ENCODE measurements at regions not wholly inside any gene's neighbourhood (a gene's known extent, or its start where the extent isn't known, plus 50 kb on each side); places are given as distances from the start of the nearest gene placed in this dataset.

DNA sequence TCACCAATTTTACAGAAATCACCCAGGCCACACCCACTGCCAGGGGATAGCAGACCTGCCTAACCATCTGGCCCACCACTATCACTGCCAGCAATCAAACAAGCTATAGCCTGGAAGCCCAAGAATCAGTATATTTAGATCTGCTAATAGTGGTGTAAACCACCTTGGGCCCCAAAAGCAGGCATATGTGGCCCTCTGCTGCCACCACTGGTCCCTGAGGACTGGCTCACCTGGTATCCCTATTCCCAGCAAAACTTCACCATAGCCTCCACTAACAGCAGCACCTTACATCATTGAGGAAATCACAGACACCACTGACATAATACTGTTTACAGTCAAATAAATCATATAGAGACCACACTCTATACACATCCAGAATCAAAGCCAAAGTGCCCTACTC lies 880.4 kb upstream of the MAN1A1 start:
- DNase-seq (ENCODE audit: low spot score), result no peak

DNA sequence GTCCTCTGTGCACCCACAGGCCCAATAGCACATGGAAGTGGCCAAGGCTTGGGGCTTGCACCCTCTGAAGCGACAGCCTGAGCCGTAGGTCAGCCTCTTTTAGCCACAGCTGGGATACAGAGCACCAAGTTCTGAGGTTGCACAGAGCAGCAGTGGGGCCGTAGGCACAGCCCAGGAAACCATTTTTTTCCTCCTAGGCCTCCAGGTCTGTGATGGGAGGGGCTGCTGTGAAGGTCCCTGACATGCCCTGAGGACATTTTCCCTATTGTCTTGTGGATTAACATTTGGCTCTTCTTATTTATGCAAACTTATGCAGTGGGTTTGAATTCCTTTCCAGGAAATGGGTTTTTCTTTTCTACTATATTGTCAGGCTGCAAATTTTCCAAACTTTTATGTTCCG lies 878.7 kb upstream of the MAN1A1 start:
- DNase-seq (ENCODE audit: low spot score), result no peak

- no peak for DNase-seq (ENCODE audit: low spot score)
These were observed 869.8 kb upstream of the MAN1A1 start for GRCh38 chr6:120219339-120219738.

GRCh38 chr6:120214088-120214499 lies 864.5 kb upstream of the MAN1A1 start:
- DNase-seq (ENCODE audit: low spot score), result no peak

DNA sequence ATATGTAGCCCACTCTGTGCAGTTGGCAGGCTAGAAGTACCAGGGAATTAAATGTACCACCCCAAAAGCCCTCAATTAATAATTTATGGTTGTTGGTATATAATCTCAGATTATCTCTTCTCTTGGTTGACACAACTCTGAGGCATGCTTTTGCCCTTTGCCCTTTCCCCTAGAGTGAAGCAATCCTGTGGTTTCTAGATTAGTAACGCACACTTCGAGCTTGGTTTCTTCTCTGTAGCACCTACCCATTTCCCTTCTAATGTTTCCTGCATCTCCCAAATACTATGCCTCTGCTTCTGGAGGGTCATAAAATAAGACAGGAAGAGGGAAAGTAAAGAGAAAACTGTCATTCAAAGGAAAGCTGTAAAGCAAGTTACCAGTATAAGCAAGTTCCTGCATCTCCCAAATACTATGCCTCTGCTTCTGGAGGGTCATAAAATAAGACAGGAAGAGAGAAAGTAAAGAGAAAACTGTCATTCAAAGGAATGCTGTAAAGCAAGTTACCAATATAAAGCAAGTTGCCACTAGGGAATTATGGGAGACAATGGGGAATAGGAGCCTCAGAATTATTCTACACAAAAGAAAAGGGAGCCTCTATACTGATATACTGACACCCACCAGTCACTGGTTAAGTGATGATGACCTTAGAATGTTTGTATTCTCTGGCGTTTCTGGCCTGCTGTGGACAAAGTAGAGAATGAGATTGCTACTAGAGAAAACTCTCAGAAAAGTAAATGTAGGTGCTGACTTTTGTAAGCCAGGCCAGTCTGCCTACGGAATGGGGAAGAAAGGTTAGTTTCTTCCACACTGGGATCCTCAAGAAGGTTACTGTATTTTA lies 862.6 kb upstream of the MAN1A1 start:
- DNase-seq (ENCODE audit: low spot score), result no peak

GRCh38 chr6:120202878-120203277 lies 853.3 kb upstream of the MAN1A1 start:
- DNase-seq (ENCODE audit: low spot score), result no peak

GRCh38 chr6:120200853-120201252 lies 851.3 kb upstream of the MAN1A1 start:
- DNase-seq (ENCODE audit: low spot score), result no peak

GRCh38 chr6:120198033-120198432 lies 848.5 kb upstream of the MAN1A1 start:
- no peak for DNase-seq (ENCODE audit: low spot score)

GRCh38 chr6:120186080-120186479 lies 836.5 kb upstream of the MAN1A1 start:
- DNase-seq (ENCODE audit: low spot score), result no peak

DNA sequence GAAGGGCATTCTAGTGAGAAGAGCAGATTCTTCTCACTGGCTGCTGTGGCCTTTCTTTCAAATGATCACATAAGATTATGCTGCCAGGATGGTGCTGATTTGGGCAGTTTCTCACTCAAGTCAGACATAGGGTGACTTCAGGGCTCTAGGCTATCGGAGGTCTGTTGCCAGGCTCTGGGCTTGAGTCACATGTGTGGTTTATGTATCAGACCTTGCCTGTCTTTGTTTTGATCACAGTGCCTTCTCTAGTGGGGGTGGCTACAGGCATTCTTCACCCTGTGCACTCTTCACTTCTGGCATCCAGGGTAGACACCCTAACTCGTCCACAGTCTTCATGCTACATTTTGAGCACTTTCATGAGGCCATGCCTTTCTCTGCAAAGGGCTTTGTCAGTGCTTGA lies 823.7 kb upstream of the MAN1A1 start:
- DNase-seq (ENCODE audit: low spot score), result no peak

DNA sequence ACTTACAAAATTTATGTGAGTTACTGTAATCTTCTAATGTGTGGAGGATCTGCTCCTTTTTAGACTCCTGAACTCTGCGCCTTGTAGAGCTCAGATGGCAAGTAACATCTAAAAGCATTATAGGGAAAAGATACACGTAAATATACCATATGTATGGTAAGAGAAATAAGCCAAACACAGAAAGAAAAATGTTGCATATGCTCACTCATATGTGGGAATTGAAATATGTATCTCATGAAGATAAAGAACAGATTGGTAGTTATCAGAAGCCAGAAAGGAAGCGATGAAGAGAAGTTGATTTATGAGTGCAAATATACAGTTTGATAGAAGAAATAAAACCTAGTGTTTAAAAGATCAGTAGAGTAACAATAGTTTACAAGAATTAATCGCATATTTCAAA lies 815.0 kb upstream of the MAN1A1 start:
- no peak for DNase-seq (ENCODE audit: low spot score)

DNA sequence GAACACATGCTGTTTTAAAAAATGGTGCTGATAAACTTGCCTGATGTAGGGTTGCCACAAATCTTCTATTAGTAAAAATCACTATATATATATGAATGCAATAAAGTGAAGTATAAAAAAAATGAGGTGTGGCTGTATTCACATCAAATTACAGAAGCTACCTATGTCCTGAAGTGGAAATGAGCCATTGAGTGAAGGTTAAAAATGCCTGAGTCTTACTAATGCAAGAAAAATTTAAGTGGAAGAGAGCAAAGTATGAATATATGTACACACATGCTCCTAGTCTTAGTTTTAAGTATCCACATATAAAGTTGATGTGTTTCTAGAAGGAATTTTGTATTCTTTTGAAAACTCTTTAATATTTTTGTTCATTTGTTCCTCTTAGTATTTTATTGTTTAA lies 808.3 kb upstream of the MAN1A1 start:
- DNase-seq (ENCODE audit: low spot score), result no peak

GRCh38 chr6:120147071-120147871 lies 797.7 kb upstream of the MAN1A1 start:
- no peak for DNase-seq (ENCODE audit: low spot score)

DNA sequence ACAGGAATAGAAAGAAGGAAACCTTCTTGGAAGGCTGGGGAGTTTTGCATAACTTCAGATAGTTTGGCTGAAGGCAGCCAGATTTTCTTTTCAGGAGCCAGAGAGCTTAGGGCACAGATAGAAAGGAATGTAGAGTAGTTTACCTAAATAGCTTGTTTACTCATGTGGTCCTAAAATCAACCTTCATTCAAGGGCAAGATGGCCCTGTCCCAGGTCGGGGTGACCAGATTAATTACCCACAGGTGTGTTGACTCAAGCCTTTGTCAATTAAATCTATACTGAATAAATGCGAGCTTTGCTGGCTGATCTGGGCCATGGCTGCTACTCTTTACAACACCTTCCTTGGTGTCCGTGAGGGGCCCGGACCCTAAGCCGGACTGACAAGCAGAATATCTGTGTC lies 792.0 kb upstream of the MAN1A1 start:
- no peak for DNase-seq (ENCODE audit: low spot score)

- no peak for DNase-seq (ENCODE audit: low spot score)
These were observed 787.9 kb upstream of the MAN1A1 start for GRCh38 chr6:120137492-120137891.

GRCh38 chr6:120129228-120129627 lies 779.7 kb upstream of the MAN1A1 start:
- DNase-seq (ENCODE audit: low spot score), result no peak

DNA sequence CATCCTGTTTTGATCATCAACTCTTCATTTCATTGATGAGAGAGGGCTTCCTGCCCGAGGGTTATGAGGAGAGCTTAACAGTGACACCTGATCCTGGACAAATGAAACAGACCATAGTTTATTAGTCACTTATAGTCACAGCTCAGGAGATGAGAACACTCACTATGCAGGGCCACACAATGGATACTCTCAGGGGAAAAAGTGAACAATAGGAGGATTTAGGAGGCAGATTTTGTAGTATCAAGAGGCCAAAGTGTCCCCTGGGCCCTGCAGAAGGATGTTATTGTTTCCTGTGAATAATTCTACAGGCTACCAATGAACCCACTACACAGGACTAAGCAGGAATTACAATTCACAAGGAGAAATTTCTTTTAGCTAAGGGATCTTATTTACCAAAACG lies 772.8 kb upstream of the MAN1A1 start:
- DNase-seq (ENCODE audit: low spot score), result no peak

DNA sequence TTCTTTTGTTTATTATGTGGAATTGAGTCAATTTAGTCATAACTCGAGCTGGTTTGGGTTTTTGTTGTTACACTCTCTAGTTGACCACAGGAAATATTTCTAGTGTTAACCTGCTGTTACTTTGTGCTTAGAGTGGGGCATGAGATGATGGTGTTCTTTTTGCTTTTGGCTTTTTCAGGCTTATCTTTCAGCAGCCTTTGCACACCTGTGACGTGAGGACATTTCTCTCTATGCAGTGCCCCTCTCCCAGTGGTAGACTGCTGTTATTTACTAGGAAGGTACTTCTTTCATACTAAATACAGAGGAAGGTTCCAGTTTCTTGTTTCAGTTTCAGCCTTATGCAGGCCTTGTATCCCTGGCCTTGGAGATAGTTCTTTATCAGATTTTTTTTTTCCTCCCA lies 766.8 kb upstream of the MAN1A1 start:
- no peak for DNase-seq (ENCODE audit: low spot score)

DNA sequence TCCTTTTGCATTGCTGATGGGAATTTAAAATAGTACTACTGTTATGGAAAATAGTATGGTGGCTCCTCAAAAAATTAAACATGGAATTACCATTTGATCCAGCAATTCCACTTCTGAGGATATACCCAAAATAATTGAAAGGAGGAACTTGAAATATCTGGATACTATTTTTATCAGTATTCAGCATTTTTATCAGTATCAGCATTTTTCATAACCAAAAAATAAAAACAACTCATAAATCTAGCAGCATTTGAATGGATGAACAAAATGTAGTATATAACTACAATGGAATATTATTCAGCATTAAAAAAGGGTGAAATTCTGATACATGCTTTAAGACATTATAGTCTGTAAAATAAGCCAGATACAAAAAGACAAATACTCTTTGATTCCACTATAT lies 763.4 kb upstream of the MAN1A1 start:
- DNase-seq (ENCODE audit: low spot score), result no peak

GRCh38 chr6:120111001-120111400 lies 761.4 kb upstream of the MAN1A1 start:
- DNase-seq (ENCODE audit: low spot score), result no peak

- DNase-seq (ENCODE audit: low spot score), result no peak
These were observed 758.7 kb upstream of the MAN1A1 start for GRCh38 chr6:120108061-120108795.

DNA sequence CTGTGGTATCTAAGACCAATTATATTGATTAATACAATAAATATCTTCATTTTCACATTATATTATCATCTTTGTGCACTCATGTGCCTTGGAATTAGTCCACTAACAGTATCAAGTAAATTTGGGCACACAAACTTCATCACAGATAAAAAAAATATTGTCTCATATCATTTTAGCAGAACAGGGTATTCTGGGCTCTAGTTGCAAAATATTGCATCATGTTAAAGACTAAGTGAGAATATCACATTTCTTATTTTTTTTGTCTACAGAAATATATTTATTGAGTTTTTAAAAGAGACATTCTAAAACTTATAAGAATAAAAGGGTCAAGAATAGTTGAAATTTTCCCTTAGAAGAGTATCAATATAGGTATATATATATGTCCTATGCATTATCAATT lies 754.1 kb upstream of the MAN1A1 start:
- DNase-seq (ENCODE audit: low spot score), result no peak
